ENCODE measurements at regions not wholly inside any gene's neighbourhood (a gene's known extent, or its start where the extent isn't known, plus 50 kb on each side); places are given as distances from the start of the nearest gene placed in this dataset.
"Not testable (repeated sequence)": the region's sequence is repeated elsewhere in the genome, so short reads cannot be mapped to it uniquely, and the experiment has no call there.

DNA sequence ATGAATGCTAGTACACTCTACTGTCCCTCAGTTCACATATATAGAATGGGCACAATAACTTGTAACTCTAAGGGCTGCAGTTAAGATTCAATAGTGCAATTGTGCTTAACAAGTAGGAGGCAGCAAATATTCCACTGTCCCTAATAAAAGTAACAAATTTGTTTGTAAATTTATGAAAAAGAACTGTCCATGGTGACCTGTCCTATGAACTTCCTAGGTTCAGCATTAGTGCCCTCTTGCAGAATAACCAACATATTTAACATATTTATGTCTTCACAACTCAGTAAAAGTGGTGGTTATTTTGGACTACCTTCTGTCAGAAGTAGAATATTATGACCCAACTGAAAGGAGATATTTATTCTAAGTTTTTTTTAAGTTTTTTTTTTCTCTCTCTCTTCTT lies 327.8 kb downstream of the CENPW start:
- no peak for DNase-seq (ENCODE audit: low spot score)

DNA sequence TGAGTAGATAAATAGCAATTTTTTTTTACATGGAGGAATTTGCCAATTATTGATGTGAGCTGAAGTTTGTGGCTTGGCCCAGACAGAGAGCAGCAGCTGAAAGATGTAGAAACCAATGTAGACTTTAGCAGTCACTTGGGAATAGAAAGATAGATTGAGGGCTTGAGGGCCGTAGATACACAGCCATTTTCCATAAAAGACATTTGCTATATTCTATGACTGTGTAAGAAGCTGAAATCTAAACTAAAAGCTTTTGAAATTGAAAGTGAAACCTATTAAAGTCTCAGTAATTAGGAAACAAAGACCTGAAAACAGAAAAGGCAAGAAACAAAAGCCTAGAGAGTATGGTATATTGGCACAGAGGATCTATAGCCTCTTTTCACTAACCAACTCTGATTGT lies 332.7 kb downstream of the CENPW start:
- no peak for DNase-seq (ENCODE audit: low spot score)

DNA sequence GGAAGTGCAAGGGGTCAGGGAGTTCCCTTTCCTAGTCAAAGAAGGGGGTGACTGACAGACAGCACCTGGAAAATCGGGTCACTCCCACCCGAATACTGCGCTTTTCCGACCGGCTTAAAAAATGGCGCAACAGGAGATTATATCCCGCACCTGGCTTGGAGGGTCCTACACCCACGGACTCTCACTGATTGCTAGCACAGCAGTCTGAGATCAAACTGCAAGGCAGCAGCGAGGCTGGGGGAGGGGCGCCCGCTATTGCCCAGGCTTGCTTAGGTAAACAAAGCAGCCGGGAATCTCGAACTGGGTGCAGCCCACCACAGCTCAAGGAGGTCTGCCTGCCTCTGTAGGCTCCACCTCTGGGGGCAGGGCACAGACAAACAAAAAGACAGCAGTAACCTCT lies 333.8 kb downstream of the CENPW start:
- DNase-seq (ENCODE audit: low spot score): not testable (repeated sequence)

DNA sequence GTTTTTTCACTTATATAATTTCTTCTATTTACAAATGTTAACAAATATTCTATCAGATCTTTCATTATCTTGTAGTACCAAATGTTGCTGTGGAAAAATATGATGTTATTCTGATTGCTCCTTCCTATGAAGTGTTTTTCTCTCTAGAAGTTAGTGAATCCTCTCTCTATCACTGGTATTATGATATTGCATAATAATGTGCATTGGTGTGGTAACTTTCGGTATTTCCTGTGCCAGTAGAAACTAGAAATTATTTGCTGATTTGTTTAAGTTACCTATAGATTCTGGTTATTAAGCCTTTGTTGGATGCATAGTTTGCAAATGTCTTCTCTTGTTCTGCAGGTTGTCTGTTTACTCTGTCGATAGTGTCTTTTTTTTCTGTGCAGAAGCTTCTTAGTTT lies 342.5 kb downstream of the CENPW start:
- no peak for DNase-seq (ENCODE audit: low spot score)

DNA sequence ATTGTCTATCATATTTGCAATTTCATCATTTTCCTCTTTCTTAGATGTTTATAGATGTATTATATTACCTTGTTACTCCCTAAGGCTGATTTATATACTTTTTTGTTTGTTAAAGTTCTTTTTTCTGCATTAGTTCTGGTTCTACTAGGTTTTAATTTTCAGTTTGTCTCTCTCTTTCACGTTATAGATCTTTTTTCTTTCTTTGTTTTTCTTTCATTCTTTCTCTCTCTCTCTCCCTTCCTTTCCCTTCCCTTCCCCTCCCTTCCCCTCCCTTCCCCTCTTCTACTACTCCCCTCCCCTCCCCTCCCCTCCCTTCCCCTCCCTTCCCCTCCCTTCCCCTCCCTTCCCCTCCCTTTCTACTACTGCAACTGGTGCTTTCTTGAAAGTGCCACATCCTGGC lies 345.3 kb downstream of the CENPW start:
- DNase-seq (ENCODE audit: low spot score): no peak

DNA sequence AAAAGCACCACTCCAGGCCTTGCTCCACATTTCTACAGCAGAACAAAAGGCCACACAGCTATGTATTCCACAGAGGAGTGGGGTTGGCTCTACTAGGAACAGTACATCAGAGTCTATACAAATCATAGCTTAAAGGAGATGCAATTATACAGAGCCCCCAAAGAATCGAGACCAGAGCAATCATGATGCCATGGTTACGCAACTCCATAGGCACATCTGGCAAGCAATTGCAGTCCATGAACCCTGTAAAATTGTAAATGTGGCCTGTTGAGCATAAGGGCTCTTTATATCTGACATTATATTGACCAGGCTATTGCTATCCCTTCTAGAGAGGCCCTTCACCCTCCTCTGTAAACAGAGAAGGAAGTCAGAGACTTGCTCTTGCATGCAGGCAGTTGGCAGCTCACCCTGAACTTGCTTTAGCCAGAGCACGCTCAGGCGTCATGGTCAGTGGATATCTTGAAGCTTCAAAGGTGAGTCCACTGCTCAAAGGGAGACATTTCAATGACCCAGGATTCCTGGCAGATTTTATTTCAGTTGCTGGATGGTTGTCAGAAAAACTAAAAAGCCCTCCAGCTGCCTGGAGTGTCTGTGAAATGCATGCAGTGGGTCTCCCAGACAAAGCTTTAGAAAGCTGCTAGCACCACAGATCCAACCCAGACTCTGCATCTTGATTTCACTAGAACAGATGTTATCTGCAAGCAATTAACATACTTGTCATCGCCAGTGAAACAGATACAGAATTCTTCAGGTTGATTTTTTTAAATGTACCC lies 357.2 kb downstream of the CENPW start:
- no peak for DNase-seq (ENCODE audit: low spot score)

DNA sequence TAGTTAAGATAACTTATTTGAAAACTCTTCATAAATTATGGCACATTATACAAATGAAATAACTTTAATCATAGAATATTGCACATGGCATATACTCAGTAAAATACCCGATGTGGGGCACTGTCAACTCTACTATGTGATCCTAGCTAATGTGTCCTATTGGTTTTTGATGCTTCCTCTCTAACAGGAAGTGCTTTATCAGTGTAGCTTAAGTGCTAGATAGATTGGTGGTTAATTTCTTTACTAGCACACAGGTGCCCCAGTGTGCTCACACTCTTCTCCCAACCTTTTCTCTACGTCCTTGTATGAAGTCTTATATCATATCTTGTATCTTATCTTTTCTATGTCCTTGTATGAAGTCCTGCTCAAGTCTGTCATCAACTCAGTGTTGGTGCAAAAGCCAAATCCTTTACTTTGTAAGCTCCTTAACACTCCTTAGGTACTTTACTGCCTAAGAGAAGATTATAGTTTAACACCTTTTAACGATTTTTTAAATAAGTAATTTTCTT lies 358.9 kb downstream of the CENPW start:
- no peak for DNase-seq (ENCODE audit: low spot score)

DNA sequence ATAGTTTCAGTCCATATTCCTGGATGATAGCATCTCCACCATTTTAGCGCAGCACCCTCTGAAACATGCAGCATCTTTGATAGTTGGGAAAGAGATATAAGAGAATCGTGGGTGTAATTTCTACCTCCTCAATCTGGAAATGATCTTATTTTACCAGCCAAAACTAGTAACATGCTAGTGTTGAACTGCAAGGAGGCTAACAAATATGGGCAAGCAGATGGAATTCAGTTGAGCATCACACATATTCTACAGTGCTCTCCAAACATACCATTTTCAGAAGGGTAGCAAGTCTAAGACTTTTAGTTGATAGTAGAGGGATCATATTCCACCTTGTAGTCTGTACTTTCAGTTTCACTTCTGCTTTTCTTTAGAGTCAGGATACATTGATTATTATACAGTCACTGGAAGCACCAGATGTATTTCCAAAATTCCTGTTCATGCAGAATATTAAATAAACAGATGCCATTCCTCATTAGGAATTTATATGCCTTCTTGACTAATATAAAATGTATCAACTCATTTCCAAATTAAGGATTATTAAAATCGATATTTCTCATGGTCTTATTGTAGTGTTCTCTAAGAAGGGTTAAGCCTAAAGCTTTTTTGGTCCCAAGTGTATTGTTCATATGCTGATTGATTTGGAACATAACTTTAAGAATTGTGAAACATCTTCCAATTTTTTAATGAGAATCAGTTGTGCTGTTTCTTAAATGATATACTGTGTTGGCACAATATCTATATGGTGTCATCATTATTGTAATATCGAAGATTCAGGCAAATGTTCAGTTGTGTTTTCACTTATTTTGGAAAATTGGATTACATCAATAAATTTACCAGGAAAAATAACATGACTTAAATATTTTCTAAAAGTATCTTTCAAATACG lies 362.0 kb downstream of the CENPW start:
- DNase-seq (ENCODE audit: low spot score): no peak

DNA sequence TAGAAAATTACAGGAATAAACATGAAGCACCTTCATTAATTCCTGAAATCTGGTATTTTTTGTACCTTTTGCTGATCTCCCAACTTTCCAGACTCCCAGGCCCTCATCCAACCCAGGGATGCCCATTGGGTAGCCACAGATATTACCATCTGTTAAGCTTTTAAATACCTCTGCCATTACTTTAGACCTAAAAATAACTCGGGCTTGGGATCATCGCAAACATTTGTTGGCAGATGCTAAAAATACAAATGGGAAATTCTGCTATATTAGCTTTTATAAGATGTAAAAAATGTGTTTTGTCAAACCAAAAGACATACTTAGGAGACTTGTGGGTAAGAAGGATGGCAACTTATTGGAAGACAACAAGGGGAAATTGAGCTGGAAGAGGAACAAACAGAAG lies 376.1 kb downstream of the CENPW start:
- no peak for DNase-seq (ENCODE audit: low spot score)

DNA sequence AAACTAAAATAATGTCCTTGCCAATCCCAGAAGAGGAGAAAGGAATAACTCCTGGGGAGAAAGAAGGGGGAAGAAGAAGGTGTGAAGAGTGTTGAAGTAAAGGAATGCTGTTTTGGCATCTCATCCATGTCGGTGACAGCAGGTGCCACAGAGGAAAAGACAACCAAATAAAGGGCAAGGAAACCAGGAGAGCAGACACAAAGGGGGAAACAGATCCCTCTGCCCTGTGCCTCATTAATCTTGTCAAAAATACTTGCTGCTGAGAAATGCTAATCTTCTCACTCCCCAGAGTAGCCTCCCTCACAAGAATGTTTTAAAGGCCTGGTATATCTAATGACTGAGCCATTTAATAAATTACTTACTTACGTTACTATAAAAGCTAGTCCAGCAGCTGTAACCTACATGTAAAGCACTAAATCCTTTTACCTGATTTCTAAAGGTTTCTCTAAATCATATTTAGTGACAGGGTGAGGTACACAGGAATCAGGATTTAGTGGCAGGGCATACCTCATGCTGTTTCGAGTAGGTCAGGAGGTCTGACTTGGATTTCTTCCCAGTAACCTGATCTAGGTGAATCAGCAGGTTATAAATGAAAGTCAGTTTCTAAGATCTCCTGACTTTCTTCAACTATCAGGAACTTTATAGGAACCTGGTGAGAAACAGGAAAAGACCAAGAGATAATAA lies 377.1 kb downstream of the CENPW start:
- no peak for DNase-seq (ENCODE audit: low spot score)

DNA sequence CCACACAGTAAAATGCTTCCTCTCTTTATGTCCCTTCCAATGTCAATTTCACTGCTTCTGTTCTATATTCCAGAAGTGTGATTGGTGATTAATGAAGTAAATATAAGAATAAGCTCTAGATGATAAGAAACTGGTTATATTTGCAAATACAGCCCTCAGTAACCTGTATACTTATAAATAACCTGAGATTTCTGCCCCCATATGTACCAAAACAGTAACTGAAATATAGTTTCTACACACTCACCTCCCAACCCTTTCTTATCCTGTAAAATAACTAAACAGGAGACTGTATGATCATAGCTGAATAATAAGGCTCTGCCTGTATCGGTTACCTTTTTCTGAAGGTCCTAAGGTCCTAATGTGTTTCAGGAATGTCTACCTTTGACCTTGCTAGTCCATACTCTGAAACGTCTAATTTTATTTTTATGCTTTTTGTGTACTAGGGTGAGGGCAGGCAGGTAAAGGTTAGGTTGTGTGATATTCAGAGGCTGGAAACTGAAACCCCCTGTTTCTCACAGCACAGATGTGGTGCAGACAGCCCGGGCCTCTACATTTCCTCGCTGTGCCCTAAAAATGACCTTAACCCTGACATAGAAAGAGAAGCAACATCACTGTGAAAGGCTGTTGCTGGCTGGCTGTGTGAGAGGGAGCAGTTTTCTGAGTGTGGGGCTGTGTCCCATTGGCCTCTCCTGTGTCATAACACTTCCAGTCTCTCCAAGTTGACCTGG lies 378.8 kb downstream of the CENPW start:
- no peak for DNase-seq (ENCODE audit: low spot score)

DNA sequence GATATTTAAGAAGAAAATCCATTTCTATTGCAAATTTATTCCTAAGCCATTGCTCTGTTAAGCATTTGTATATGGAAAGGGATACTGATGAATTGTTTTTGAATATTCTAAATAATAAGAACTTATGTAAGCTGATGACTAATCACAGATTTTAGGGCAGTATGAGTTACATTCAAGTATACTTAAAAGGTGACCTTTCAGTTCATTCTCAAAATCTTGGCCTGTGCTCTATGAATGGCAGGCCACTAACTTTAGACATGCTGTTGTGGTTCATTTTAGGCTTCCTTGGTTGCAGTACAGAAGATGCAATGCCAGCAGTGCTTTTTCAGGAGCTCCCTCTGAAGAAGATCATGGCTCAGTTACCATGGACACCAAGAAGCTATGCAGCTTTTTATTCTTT lies 380.4 kb downstream of the CENPW start:
- DNase-seq (ENCODE audit: low spot score): no peak

DNA sequence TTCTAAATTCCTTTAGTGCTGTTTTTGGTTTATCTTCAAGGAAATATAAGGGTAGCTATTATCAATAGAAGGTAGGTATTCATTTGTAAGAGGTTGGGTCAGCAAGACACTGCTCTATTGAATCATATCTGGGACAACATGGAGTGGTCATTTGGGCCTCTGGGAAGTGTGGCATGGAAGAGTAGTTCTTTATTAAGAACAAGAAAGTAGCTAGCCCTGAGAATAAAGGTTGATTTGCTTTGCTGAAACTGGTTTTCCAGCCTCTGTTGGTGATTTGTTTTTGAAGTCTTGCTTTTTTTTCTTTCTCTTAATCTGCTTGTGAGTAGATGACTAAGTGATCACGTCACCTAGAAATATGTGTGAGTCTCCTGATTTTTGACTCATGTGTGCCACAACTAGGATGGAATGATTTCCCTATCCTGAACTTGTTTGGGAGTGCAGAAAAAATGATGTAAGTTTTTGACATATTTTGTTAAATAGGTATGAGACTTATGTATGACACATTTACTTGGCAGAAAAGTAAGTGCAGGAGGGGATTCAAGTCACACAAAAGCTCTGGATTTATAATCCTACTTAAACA lies 381.8 kb downstream of the CENPW start:
- no peak for DNase-seq (ENCODE audit: low spot score)

DNA sequence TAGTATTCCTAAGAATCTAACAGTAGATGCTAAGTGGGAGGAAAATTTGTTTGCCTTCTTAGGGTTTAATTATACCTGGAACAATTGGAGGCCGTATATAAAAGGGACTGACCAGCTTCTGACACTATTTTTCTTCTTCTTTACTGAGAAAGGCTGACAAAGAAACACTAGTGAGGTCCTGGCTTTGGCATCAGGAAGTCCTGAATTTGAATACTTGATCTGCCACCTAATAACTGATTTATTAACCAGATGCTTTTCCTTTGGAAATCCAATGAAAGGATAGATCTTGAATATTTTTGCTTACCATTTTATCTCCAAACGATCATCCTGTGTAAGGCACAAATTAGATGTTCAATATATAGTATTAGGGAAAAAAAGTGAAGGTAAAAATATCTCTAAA lies 382.5 kb downstream of the CENPW start:
- no peak for DNase-seq (ENCODE audit: low spot score)

DNA sequence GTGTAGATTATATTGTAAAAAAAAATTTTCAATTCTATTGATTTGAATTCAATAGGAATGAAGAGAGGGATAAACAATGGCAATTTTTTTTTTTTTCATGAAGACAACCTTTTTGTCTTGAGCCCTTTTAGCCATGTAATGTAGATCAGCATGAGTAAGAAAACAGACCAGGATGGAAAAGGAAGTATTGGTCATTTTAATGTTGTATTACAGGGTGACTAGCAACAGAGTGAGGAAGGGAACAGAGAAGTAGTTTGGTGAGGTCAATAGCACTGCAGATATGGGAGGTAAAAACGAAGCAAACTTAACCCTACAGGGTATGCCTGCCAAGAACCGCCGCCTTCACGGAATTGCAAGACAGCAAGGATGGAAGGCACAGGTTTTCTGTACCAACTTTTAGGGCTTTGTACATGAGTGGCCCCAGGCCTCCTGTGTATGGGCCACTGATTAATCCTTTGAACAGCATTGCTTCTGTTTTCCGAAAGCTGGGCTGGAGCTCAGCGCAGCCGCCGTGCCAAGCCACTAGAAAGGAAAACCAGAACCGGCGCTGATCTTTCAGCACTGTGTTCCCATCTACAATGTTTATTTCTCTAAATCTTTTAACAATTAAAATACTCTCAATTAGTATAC lies 383.7 kb downstream of the CENPW start:
- no peak for DNase-seq (ENCODE audit: low spot score)

DNA sequence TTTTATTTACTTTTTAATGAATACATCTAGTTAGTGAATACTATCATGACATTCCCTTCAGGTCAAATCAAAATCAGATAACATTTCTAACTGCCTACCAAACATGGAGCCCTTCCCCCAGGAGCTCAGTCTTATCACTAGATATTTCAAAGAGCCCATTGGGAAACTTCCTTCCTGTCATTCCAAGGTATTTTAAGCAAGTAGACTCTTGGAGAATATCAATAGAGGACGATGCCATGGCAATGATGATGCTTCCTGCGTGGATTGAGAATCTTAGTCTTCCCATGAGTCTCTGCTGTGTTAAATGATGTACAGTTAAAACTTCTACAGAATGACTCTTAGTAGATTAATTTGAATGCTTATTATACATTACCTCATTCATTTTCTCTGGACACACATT lies 384.9 kb downstream of the CENPW start:
- DNase-seq (ENCODE audit: low spot score): no peak

DNA sequence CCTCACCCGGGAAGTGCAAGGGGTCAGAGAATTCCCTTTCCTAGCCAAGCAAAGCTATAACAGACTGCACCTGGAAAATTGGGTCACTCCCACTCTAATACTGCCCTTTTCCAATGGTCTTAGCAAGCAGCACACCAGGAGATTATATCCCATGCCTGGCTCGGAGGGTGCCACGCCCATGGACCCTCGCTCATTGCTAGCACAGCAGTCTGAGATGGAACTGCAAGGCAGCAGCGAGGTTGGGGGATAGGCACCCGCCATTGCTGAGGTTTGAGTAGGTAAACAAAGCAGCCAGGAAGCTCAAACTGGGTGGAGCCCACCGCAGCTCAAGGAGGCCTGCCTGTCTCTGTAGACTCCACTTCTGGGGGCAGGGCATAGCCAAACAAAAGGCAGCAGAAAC lies 386.5 kb downstream of the CENPW start:
- not testable (repeated sequence) for DNase-seq (ENCODE audit: low spot score)

DNA sequence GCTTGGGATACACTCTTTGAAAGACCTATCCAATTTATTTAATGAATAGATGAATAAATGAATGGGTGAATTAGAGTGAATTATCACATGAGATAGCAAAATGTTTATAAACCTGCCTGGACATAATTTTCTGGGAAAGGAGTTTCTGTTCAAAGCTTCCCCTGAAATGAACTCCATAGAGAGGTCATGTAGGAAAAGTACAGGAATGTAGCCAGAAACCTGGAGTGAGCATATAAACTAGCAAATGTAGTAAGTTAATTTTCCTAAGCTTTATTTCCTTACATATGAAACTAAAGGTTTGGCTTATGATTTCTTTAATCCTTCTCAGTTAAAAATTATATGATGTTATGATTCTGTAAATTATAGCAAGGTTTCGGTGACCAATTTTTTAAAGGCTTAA lies 380.3 kb upstream of the RSPO3 start:
- no peak for DNase-seq (ENCODE audit: low spot score)

DNA sequence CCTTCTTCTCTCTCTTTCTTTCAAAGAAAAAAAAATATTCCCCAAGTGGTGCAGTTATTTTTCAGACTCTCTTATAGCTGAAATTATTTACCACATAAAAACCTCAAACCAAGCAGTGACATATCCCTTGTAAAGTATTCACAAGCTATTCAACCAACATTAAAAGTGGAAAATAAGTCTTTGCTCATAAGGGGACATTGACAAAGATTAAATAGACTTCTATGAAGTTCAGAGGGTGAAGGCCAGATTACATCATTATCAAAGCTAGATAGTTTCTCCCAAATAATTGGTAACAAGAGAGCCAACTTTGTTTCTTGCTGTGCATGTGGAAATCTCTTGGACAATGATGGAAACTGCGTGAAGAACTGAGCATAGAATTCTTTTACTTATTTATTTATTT lies 379.8 kb upstream of the RSPO3 start:
- DNase-seq (ENCODE audit: low spot score): no peak

DNA sequence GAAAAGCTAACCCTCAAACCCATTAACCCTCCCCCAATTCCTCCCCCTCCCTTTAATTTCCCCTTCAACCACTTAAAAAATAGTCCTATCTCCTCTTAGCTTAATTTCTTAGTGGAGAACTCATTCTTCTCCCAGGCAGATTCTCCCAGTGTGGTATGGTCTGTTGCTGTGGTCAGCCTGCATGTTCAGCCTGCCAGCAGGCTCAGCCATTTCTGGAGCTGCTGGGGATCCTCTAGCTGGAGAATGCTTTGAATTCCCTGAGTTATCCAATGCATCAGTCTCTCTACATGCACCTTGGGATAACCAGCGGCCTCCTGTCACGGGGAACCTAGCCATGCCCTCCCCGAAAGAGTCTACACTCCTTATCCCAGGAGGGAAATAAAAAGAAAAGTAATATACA lies 375.4 kb upstream of the RSPO3 start:
- no peak for DNase-seq (ENCODE audit: low spot score)

Measured in mucosa of gallbladder (tissue), 1 donor.